Esophagus mucosa (tissue), 1 donor: ENCODE measurements at regions not wholly inside any gene's neighbourhood (a gene's known extent, or its start where the extent isn't known, plus 50 kb on each side); places are given as distances from the start of the nearest gene placed in this dataset.
A peak's percentile ranks its signal among the peaks of the same experiment; 100 is the strongest.

Experiments
- ATAC-seq: fragments of 200-7000 bp; cut with Tn5 transposase; one replicate; pipeline ENCODE4 v1.9.1; 2020
- donor health status: DM: yes; HTN: yes; CAD: no.

DNA sequence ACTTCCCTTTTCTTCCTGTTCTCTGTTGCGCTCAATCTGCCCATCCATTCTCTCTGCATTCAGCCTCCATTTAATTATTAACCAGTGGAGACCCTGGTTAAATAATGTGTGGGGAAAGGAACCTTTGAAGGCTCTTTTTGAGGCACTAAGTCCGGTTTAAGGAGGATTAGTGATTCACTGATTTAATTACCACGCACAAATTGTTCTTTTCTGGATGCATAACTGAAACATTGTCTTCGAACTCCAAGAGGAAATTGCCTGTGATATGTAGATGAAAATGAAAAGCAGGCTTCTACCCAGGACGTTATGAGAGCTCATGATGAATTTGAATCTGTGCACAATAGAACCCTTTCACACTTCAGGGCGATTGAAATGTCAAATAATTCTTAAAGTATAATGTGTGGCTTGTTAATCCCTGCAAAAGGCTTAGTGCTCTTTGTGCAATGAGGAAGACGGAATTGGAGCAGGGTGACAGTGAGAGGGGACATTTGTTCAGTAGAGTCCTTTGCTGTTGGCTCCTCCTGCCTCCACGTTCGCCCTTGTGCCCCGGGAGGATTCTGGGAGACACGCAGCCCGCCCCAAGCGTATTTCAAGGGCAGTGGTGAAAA lies 51.1 kb upstream of the ZNF236 start:
- no peak for ATAC-seq

DNA sequence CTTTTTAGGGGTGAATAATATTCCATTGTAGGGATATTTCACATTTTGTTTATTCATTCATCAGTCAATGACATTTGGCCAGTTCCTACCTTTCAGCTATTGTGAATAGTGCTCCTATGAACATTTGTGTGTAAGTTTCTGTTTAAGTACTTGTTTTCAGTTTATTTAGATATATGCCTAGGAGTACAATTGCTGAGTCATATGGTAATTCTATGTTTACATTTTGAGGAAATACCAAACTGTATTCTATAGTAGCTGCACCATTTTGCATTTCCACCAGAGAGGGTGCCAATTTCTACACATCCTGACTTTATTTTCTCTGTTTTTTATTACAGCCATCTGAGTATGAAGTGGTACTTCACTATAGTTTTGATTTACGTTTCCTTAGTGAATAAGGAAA lies 54.4 kb upstream of the ZNF236 start:
- ATAC-seq = no peak

- ATAC-seq = no peak
Measured at GRCh38 chr18:76766429-76766828, 55.9 kb upstream of the ZNF236 start.

DNA sequence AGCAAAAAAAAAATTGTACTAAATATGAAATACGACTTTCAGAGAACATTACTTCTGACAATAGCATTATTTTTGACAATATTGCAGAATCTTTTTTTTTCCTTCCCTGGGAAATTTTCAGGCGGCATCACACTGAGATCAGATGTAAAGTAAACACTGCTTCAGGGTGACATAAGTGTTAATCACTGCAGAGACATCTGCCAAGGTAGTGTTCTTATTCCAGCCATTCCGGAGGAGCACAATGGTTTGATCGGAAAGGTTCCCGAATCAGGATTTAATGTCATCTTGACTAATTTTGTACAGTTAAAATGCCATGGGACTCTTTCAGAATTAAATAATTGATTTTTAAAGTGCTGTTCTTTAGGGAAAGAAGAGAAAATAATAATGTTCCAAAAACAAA lies 56.7 kb upstream of the ZNF236 start:
- no peak for ATAC-seq

DNA sequence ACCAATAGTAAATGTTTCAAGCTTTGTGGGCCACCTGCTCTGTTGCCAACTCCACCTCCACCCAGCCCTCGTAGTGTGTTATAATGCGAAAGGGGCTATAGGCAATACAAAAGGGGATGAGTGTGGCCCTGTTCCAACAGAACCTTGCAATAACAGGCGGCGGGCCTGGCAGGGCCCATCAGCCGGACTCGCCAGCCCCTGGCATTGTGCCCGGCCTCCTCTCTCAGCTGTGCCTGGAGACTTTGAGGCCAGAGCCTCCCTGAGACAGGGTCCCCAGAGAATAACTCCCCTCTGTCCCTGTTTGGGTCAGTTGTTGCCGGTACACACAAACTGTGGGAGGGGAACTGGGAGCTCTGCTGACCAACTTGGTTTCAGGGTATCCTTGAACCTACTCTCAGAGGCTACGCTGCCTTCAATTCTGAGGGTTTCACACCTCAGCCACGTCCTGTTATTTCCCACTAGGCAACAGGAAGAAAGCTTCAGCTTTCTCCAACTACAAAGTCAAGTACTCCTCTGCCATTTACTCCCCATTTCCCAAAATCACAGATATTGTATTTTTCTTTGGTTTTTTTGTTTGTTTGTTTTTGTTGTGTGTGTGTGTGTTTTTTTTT lies 58.0 kb upstream of the ZNF236 start:
- no peak for ATAC-seq

GRCh38 chr18:76759056-76759455 lies 63.3 kb upstream of the ZNF236 start:
- ATAC-seq = peak; percentile 23

GRCh38 chr18:76757925-76758324 lies 64.4 kb upstream of the ZNF236 start:
- ATAC-seq = no peak

GRCh38 chr18:76757335-76757734 lies 65.0 kb upstream of the ZNF236 start:
- no peak for ATAC-seq

DNA sequence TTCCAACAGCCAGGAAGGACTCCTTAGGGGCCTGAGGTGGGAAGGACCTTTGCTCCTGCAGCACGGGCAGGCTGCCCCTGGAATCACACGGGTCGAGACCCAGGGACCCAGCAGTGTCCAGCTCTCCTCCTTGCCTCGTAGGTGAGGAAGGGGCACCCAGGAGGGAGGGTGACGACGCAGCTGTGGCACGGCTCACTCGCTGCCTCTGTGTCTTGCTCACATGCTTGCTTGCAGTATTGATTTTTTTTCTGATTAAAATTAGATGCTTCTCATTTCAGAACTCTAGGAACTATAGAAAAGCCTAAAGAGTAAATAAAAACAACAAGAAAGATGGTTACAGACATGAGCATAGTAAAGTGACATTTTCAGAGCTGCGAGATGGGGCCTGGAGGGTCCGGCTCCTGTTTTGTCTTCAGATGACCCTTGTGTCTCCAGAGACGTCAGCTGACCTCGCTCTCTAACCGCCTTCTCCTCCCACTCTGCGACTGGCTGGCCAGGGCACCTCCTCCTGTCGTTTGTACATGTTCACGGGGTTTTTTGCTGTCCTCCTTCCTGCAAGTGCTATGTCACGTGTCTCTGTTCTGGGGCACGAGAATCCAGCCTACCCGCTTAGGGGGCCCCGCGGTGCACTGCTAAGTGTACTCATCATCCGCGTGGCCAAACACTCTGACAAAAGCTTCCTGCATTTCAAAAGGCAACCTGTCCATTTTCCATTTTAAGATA lies 65.7 kb upstream of the ZNF236 start:
- ATAC-seq = no peak

DNA sequence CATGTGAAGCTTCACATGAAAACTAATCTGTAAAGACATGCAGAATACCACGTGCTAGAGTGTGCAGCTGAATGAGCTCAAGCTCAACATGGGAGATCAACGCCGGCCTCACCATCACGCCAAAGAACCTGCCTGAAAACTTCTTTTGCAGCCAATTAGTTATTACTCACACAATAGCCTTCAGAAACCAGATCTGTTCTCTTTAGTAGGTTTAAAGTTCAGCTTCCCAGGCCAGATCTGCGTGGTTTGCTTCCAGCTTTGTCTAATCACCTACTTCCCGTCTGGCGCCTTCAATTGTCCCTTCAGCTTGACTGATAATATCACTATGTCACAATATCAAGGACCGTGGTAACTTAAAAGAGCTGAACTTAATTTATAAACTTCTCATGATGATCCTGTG lies 68.0 kb upstream of the ZNF236 start:
- no peak for ATAC-seq

- ATAC-seq = peak; percentile 73
Measured at GRCh38 chr18:76752400-76752799, 70.0 kb upstream of the ZNF236 start.

GRCh38 chr18:76750917-76751890 lies 71.2 kb upstream of the ZNF236 start:
- no peak for ATAC-seq

- no peak for ATAC-seq
Measured at GRCh38 chr18:76750269-76750668, 72.1 kb upstream of the ZNF236 start.

DNA sequence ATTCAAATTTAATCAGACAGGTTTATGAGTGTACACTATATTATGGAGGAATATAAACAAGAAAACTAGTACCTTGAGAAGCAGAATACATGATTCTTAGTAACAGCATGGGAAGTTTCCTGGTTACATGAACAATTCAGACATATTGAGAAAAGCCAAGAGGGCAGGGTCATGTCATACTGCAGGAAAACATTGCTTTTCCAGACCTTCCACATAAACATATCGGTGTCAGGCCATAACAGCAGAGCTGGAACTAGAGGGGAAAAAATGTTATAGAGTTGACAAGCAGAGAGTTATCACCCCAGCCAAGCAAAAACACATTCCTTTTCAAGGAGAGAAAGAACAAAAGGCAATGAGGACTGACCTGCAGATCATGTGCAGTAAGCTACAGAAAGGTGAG lies 74.7 kb upstream of the ZNF236 start:
- no peak for ATAC-seq

DNA sequence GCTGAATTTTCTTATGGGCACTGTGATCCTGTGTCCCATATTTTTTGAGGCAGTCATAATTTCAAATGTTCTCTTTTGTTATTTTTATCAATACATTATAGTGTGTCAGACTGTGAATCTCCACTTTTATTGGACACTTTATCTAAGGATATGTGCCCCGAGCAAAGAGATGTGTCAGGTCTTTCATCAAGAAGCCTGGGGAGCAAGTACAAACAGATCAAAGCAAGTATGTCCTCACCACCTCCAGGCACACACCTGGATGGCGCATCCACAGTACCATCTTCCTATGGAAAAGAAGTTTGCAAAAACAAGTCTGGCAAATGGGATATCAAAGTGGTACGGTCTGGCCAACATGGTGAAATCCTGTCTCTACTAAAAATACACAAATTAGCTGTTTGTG lies 81.0 kb upstream of the ZNF236 start:
- ATAC-seq = no peak

GRCh38 chr18:76736309-76736708 lies 86.0 kb upstream of the ZNF236 start:
- ATAC-seq = no peak

GRCh38 chr18:76730901-76731300 lies 91.5 kb upstream of the ZNF236 start:
- no peak for ATAC-seq

DNA sequence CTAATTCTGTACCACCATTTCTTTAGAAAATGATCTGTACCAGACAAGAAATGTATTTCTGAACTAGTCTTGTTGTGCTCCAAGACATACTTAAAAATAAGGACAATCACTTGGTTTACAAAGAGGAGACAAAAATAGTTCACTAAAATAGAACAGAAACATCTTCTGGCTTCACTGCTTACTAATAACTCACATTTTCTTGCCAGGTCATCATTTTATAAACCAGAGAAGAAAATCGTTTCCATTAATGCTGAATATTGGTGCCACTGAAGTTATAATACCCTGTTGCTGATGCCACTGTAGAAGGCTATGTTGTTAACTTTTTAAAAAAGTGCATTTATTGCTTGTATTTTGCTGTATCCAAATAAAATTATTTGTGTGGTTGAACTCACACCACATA lies 94.8 kb upstream of the ZNF236 start:
- ATAC-seq = no peak

DNA sequence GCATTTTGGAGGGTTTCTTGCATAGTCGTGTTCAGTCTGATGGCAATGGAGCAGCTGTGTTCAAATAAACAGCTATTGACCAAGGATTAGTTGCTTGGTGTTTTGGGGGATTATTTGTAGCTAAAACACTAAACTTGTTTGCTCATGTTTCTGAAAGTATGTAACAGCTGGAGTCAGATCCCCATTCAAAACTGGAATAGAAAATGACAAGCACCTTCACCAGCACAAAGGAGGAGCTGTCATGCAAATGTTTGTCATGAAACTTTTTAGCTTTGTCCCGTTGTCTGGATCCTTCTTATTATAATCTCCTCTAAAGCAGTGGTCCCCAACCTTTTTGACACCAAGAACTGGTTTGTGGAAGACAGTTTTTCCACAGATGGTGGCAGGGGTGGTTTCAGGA lies 96.9 kb upstream of the ZNF236 start:
- ATAC-seq = no peak

DNA sequence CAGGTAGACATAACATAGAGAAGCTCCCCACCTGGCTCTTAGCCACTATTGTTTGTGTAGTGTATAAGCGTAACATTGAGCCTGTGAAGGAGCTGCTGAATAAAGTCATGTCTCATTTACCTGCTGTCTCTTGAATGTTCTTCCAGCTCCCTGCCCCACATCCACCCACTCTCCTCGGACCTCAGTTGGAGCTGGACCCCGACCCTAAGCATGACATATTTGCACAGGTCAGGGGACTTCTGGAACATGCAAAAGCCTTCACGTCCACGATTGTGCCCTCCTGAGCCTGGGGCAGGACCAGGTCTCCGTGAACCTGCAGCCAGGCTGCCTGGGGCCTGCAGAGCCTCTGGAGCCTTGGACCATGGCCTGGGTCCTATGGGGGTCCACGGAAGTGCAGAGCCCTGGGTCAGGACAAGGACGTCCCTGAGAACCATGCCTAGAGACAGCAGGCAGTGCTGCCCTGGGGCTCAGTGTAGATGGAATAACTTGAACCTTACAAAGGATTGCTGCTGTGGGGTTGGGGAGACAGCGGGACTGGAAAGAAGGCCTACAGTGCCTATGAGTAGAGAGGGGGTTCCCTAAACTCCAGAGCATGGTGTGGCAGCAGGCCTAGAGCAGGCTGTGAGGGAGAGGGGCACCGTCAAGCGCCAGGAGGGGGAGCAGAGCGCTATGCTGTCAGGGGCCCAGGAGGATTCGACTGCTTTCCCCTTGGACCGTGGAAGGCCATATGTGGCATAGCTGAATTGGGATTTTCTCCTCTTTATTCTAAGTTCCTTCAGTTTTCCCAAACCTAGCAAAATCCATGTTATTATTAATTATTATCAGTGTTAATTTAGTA lies 99.9 kb upstream of the ZNF236 start:
- no peak for ATAC-seq

DNA sequence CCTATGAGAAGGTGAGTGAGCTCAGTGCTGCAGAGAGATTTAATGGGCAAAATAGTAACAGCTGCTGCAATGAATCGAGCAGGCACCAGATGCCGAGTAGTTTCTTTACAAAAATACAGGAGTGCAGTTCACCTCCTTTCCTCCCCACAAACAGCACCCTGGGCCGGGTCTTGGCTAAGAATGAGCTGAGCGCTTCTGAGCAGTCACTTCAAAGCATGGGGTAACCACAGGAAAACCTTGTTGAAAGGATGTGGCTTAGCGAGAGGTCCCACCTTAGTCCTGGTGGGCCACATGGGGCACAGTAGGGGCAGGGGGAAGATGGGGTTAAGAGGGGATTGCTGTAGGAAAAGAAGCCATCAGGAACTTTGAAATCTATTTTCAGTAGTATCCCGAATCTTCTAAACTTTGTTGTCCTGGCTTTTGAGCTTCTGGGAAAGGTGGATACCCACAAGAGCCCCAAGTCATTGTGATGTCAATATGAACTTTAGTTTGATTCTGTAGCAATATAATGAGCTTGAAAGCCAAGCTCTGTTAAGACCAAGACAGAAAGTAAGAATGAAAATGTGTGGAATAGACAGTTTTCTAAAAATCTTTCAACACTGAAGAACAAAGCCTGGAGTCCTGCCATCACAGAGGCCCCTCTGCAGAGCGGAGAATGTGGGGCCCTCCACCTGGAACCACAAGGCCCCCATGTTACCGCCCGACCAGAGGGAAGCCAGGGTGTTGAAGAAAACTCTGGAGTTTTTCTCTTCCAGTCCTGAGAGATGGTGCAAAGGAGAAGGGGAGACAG lies 101.0 kb upstream of the ZNF236 start:
- no peak for ATAC-seq
